ENCODE measurements at regions not wholly inside any gene's neighbourhood (a gene's known extent, or its start where the extent isn't known, plus 50 kb on each side); places are given as distances from the start of the nearest gene placed in this dataset.

- TF ChIP-seq CTCF (IDR thresholded peaks at IDR 0.05) = no peak
Observed at GRCh38 chr2:128577141-128577930, 258.7 kb upstream of the HS6ST1 start.

GRCh38 chr2:128578406-128579390 lies 260.0 kb upstream of the HS6ST1 start:
- Histone ChIP-seq H3K36me3 (no peaks in the 10 kb centered on the region), H3K27ac (no peak overlapping the region), H3K4me3 (ENCODE audit: low read depth in 1 of 2, low read length in 1 of 2) (no peak overlapping the region), H3K9me3 (no peaks in the 10 kb centered on the region), H3K4me1 (ENCODE audit: control insufficient read depth in 1 of 2, insufficient read depth in 1 of 2, low read depth in 1 of 2, low read length in 1 of 2) (no peaks in the 10 kb centered on the region), H3K27me3 (no peaks in the 10 kb centered on the region)
- TF ChIP-seq CTCF (IDR thresholded peaks at IDR 0.05) = no peak

More at GRCh38 chr2:128577141-128577930, 258.7 kb upstream of the HS6ST1 start:
- Histone ChIP-seq H3K36me3 (no peaks in the 10 kb centered on the region), H3K4me3 (ENCODE audit: low read depth in 1 of 2, low read length in 1 of 2) (no peak overlapping the region), H3K27me3 (no peaks in the 10 kb centered on the region), H3K9me3 (no peaks in the 10 kb centered on the region), H3K27ac (no peak overlapping the region), H3K4me1 (ENCODE audit: control insufficient read depth in 1 of 2, insufficient read depth in 1 of 2, low read depth in 1 of 2, low read length in 1 of 2) (no peaks in the 10 kb centered on the region)

- no peak overlapping the region for H3K27ac ChIP-seq
- H3K4me1 ChIP-seq (ENCODE audit: control insufficient read depth in 1 of 2, insufficient read depth in 1 of 2, low read depth in 1 of 2, low read length in 1 of 2) = no peaks in the 10 kb centered on the region
- no peaks in the 10 kb centered on the region for H3K36me3 ChIP-seq
- no peak overlapping the region for H3K4me3 ChIP-seq (ENCODE audit: low read depth in 1 of 2, low read length in 1 of 2)
- no peaks in the 10 kb centered on the region for H3K27me3 ChIP-seq
- TF ChIP-seq CTCF (IDR thresholded peaks at IDR 0.05) = no peak
- H3K9me3 ChIP-seq = no peaks in the 10 kb centered on the region
Observed at GRCh38 chr2:128579825-128580224, 261.2 kb upstream of the HS6ST1 start.

GRCh38 chr2:128580988-128581848 lies 262.6 kb upstream of the HS6ST1 start:
- no peaks in the 10 kb centered on the region for H3K36me3 ChIP-seq
- no peak overlapping the region for H3K4me3 ChIP-seq (ENCODE audit: low read depth in 1 of 2, low read length in 1 of 2)
- H3K9me3 ChIP-seq = no peaks in the 10 kb centered on the region
- no peak for TF ChIP-seq CTCF (IDR thresholded peaks at IDR 0.05)
- H3K27me3 ChIP-seq = no peaks in the 10 kb centered on the region
- no peaks in the 10 kb centered on the region for H3K4me1 ChIP-seq (ENCODE audit: control insufficient read depth in 1 of 2, insufficient read depth in 1 of 2, low read depth in 1 of 2, low read length in 1 of 2)
- H3K27ac ChIP-seq = no peak overlapping the region

- no peak for TF ChIP-seq CTCF (IDR thresholded peaks at IDR 0.05)
- no peak overlapping the region for H3K27ac ChIP-seq
- no peak overlapping the region for H3K4me3 ChIP-seq (ENCODE audit: low read depth in 1 of 2, low read length in 1 of 2)
- no peaks in the 10 kb centered on the region for H3K36me3 ChIP-seq
- H3K27me3 ChIP-seq = no peaks in the 10 kb centered on the region
- H3K9me3 ChIP-seq = no peaks in the 10 kb centered on the region
- no peaks in the 10 kb centered on the region for H3K4me1 ChIP-seq (ENCODE audit: control insufficient read depth in 1 of 2, insufficient read depth in 1 of 2, low read depth in 1 of 2, low read length in 1 of 2)
Observed at GRCh38 chr2:128581849-128582244, 263.2 kb upstream of the HS6ST1 start.
